Cardiac muscle cell (in vitro differentiated cells and primary cell): ENCODE measurements at regions not wholly inside any gene's neighbourhood (a gene's known extent, or its start where the extent isn't known, plus 50 kb on each side); places are given as distances from the start of the nearest gene placed in this dataset.

Experiments
- DNase-seq, 2 donors: peaks; one replicate each; pipeline versions ENCODE4 v3.0.0 to v3.0.0-alpha.2; 2010 to 2017; ENCODE audit warnings: low read depth in 1 of 2, low spot score in 1 of 2
- H3K27ac ChIP-seq: fragments of 200-600 bp; sonication (generic); 2 replicates; pipeline ENCODE4 v1.5.1; 2016
- H3K27me3 ChIP-seq: fragments of 200-600 bp; sonication (generic); 2 replicates; pipeline ENCODE4 v1.6.0; 2016; ENCODE audit warnings: control low read depth
- H3K36me3 ChIP-seq: fragments of 200-600 bp; sonication (generic); 2 replicates; pipeline ENCODE4 v1.5.1; 2016; ENCODE audit warnings: control low read depth
- H3K4me1 ChIP-seq: fragments of 200-600 bp; sonication (generic); 2 replicates; pipeline ENCODE4 v1.8.1; 2017; ENCODE audit warnings: low read depth, mild to moderate bottlenecking, mixed run types
- H3K4me3 ChIP-seq: fragments of 200-600 bp; sonication (generic); 2 replicates; pipeline ENCODE4 v1.5.1; 2016; ENCODE audit warnings: mild to moderate bottlenecking
- H3K9me3 ChIP-seq: fragments of 200-600 bp; sonication (generic); 2 replicates; pipeline ENCODE4 v1.5.1; 2017; ENCODE audit warnings: low read depth, mild to moderate bottlenecking, control low read depth
- CTCF ChIP-seq: IDR thresholded peaks from 2 replicates; pipeline ENCODE4 v1.5.1; 2012; ENCODE audit warnings: low read depth, mild to moderate bottlenecking, low read length

GRCh38 chr11:15720460-15720859 lies 605.7 kb downstream of the INSC start:
- Histone ChIP-seq H3K27ac (no peak overlapping the region), H3K27me3 (peaks cover 8% of the 10 kb centered on the region), H3K9me3 (no peaks in the 10 kb centered on the region), H3K4me3 (no peak overlapping the region), H3K36me3 (no peaks in the 10 kb centered on the region), H3K4me1 (no peaks in the 10 kb centered on the region)
- no peak for TF ChIP-seq CTCF
- DNase-seq: peak in 1 of 2 donors; percentile 33

- Histone ChIP-seq H3K27me3 (peaks cover 5% of the 10 kb centered on the region), H3K27ac (no peak overlapping the region), H3K4me1 (no peaks in the 10 kb centered on the region), H3K36me3 (no peaks in the 10 kb centered on the region), H3K9me3 (no peaks in the 10 kb centered on the region), H3K4me3 (no peak overlapping the region)
- TF ChIP-seq CTCF: no peak
- DNase-seq: no peak
These were observed 609.2 kb downstream of the INSC start for GRCh38 chr11:15723966-15724365.

DNA sequence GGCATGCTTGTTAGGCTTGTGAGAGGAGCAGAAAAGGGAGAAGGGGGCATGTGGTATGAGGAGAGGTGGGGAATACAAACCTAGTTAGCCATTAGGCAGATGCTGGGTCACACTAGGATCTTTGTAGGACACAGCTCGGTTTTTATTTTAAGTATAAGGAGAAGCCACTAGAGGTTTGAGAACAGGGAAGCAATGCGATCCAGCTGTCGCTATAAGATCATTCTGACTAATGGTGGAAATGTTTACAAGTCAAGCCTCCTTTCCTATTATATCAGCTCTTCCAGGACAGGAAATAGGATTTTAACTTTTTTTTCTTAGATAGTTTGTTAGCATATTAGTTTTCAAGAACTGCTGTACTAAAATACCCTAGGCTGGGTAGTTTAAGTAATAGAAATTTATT lies 609.9 kb downstream of the INSC start:
- no peak overlapping the region for H3K27ac ChIP-seq
- no peak for TF ChIP-seq CTCF
- no peak overlapping the region for H3K4me3 ChIP-seq
- H3K4me1 ChIP-seq: no peaks in the 10 kb centered on the region
- H3K36me3 ChIP-seq: no peaks in the 10 kb centered on the region
- H3K27me3 ChIP-seq: no peaks in the 10 kb centered on the region
- no peaks in the 10 kb centered on the region for H3K9me3 ChIP-seq
- DNase-seq: no peak

- no peaks in the 10 kb centered on the region for H3K36me3 ChIP-seq
- DNase-seq: no peak
- no peak overlapping the region for H3K27ac ChIP-seq
- H3K27me3 ChIP-seq: no peaks in the 10 kb centered on the region
- H3K9me3 ChIP-seq: no peaks in the 10 kb centered on the region
- no peak overlapping the region for H3K4me3 ChIP-seq
- no peak for TF ChIP-seq CTCF
- no peaks in the 10 kb centered on the region for H3K4me1 ChIP-seq
These were observed 610.5 kb downstream of the INSC start for GRCh38 chr11:15725246-15725645.

- no peak for TF ChIP-seq CTCF
- no peaks in the 10 kb centered on the region for H3K4me1 ChIP-seq
- H3K27me3 ChIP-seq: no peaks in the 10 kb centered on the region
These were observed 611.6 kb downstream of the INSC start for GRCh38 chr11:15726221-15726746.

More at GRCh38 chr11:15726221-15726746, 611.6 kb downstream of the INSC start:
- H3K9me3 ChIP-seq: no peaks in the 10 kb centered on the region
- DNase-seq: no peak
- no peaks in the 10 kb centered on the region for H3K36me3 ChIP-seq
- no peak overlapping the region for H3K27ac ChIP-seq
- H3K4me3 ChIP-seq: no peak overlapping the region
